ENCODE measurements at regions not wholly inside any gene's neighbourhood (a gene's known extent, or its start where the extent isn't known, plus 50 kb on each side); places are given as distances from the start of the nearest gene placed in this dataset.

GRCh38 chr2:139872032-139872431 lies 1091.8 kb upstream of the NXPH2 start:
- TF ChIP-seq EZH2 (IDR thresholded peaks at IDR 0.05; ENCODE audit: borderline replicate concordance, insufficient read depth, low read depth, low read length, poor library complexity, severe bottlenecking): no peak
- TF ChIP-seq, protein P1, sequence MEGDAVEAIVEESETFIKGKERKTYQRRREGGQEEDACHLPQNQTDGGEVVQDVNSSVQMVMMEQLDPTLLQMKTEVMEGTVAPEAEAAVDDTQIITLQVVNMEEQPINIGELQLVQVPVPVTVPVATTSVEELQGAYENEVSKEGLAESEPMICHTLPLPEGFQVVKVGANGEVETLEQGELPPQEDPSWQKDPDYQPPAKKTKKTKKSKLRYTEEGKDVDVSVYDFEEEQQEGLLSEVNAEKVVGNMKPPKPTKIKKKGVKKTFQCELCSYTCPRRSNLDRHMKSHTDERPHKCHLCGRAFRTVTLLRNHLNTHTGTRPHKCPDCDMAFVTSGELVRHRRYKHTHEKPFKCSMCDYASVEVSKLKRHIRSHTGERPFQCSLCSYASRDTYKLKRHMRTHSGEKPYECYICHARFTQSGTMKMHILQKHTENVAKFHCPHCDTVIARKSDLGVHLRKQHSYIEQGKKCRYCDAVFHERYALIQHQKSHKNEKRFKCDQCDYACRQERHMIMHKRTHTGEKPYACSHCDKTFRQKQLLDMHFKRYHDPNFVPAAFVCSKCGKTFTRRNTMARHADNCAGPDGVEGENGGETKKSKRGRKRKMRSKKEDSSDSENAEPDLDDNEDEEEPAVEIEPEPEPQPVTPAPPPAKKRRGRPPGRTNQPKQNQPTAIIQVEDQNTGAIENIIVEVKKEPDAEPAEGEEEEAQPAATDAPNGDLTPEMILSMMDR (IDR thresholded peaks at IDR 0.05): no peak

Measured in B cell (primary cell).